HG02943 (cell line): ENCODE measurements at regions not wholly inside any gene's neighbourhood (a gene's known extent, or its start where the extent isn't known, plus 50 kb on each side); places are given as distances from the start of the nearest gene placed in this dataset.
"Not testable (repeated sequence)": the region's sequence is repeated elsewhere in the genome, so short reads cannot be mapped to it uniquely, and the experiment has no call there.

Source experiments
- ATAC-seq: cut with Tn5 transposase; IDR thresholded peaks from one replicate; pipeline ENCODE4 v1.9.1; 2021; ENCODE audit warnings: mild to moderate bottlenecking, low read depth, moderate library complexity; ENCODE audit not compliant: unreplicated experiment

DNA sequence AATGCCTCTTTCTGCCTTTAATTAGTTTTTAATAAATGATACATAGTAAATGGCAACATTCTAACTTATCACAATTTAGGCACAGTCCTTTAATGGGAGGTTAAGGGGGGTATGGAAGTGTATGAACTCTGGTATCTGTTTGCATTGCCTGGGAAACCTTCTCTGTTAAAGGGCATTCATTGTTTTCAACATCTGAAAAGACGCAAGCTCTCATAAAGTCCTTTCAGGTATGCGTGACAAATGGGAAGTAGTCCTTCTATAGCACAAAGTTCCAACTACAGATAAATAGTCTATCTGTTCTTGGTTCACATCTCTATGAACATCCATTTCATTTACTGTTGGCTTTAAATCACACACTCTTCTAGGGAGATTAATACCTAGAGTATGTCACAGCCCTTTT is 298.0 kb upstream of the PMFBP1 start:
- no peak for ATAC-seq

GRCh38 chr16:72468582-72468981 is 296.6 kb upstream of the PMFBP1 start:
- no peak for ATAC-seq

- no peak for ATAC-seq
These were observed 295.3 kb upstream of the PMFBP1 start for GRCh38 chr16:72467157-72467759.

DNA sequence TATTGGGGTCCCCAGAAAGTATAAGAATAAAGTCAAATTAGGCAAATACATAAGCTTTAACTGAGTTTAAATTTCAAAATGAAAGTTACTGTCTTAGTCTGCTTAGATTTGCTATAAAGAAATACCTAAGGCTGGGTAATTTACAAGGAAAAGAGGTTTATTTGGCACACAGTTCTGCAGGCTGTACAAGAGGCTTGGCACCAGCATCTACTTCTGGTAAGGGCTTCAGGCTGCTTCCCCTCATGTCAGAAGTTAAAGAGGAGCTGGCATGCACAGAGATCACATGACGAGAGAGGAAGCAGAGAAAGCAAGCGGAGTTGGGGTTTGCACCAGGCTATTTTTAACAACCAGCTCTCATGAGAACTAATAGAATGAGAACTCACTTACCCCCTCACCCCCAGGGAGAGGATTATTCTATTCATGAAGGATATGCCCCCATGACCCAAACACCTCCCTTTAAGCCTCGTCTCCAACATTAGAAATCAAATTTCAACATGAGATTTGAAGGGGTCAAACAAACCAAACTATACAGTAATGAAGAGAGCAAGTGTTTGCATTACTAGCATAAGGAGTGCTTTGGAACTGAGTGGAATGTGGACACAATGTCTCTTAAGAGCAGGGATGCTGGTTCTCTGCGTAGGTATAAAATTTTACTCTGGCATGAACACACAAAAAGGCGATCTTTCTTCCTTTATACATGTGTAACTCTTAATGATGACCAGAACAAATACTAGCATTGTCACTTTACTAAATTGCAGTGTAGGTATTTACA is 292.8 kb upstream of the PMFBP1 start:
- ATAC-seq: no peak

DNA sequence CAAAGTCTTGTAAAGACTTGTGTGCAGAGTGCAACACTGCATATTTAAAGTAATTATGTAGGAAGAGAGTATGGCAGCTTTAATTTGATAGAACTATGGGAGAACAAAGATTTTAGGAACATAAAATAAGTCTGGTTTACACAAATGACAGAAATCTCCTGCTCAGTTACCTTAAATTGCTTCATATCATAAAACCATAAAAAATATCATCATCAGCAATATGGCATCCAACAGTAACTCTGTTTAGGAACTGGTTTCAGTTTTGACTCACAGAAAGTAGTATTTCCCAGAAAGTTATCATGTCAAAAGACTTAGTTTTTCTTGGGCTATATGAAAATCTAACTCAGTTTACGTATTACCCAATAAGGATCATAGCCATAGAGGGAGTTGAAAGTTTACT is 292.1 kb upstream of the PMFBP1 start:
- ATAC-seq: no peak

- ATAC-seq: no peak
These were observed 286.1 kb upstream of the PMFBP1 start for GRCh38 chr16:72458035-72458434.

DNA sequence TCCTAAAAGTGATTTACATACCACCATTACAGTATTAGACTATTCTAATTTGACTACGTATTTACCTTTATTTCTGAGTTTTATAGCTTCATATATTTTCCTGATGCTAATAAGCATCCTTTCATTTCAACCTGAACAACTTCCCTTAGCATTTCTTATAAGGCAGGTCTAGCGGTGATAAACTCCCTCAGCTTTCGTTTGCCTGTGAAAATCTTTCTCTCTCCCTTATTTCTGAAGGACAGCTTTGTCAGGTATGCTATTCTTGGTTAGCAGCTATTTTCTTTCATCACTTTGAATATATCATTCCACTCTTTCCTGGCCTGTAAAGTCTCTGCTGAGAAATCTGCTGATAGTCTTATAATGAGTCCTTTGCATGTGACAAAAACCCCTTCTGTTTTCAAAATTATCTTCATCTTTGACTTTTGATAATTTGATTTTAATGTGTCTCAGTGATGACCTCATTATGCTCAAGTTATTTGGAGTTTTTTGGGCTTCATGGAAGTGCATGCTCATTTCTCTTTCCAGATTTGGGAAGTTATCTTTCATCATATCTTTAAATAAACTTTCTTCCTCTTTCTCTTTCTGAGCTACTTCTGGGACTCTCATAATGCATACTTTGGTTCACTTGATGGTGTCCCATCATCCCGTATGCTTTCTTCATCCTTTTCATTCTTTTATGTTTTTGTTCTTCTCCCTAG is 285.4 kb upstream of the PMFBP1 start:
- ATAC-seq: no peak

DNA sequence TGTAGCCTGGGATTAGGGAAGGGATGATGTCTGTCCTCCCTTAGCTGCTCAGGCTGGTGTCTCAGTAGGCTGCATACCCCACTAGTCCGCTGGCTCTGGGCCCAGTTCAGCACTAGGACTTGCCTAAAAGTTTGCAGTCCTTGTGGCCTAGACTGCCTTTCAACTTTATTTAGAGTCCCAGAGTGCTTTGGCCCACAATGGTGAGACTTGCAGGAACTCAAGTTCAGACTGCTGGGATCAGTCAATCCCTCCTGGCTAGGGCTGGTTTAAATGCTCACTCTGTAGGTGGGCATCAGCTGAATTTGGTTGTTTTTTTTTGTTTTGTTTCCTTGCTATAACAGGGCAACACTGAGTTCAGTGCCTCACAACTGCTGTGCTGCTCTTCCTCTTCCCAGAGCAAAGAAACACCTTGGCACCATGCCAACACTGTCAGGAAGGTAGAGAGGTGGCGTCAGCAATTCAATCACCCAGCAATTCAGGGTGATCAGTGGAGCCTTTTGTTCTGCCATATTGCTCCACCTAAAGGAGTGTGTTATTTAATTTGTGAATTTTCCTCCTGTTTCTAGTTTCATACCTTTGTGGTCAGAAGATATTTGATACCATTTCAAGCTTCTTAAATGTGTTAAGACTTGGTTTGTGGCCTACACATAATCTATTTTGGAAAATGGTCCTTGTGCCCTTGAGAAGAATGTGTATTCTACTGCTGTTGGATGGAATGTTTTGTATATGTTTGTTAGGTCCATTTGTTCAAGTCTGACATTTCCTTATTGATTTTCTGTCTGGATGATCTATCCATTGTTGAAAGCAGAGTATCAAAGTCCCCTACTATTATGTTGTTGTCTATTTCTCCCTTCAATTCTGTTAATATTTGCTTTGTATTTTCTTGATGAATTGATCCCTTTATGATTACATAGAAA is 284.0 kb upstream of the PMFBP1 start:
- ATAC-seq: no peak

GRCh38 chr16:72453856-72454255 is 281.9 kb upstream of the PMFBP1 start:
- ATAC-seq: not testable (repeated sequence)

- no peak for ATAC-seq
These were observed 272.7 kb upstream of the PMFBP1 start for GRCh38 chr16:72444696-72445095.

- ATAC-seq: no peak
These were observed 271.9 kb upstream of the PMFBP1 start for GRCh38 chr16:72443809-72444208.

- ATAC-seq: no peak
These were observed 270.6 kb upstream of the PMFBP1 start for GRCh38 chr16:72442385-72443158.

DNA sequence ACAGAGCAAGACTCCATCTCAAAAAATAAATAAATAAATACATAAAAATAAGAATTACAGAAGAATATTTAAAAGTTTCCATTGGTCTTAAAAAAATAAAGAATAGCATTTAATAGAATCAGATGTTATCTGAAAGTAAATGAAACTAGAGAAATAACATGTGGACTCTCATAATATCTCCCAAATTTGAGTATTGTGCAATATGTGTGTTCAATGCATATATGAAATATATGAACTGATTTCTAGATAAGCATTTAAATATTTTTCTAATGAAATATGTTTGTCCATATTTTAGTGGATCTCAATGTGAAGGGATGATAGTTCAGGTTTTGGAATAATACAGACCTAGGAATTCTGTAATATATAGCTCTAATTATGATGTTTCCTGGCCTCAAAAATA is 265.9 kb upstream of the PMFBP1 start:
- ATAC-seq: no peak

DNA sequence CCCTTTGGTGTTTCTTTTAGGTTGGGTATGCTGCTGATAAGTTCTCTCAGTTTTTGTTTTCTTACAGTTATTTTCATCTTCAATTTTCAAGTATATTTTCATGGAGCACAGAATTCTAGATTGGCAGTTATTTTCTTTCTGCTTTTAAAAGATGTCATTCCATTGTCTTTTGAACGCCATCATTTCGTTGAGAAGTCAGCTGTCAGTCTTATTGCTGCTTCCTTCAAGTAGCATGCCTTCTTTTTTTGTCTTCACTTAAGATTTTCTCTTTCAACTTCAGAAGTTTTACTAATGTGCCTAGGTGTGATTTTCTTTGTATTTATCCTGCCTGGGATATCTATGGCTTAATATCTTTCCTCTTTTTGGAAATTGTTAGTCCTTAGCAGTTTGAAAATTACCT is 262.2 kb upstream of the PMFBP1 start:
- ATAC-seq: no peak

- no peak for ATAC-seq
These were observed 258.2 kb upstream of the PMFBP1 start for GRCh38 chr16:72430121-72430520.

GRCh38 chr16:72429671-72430081 is 257.7 kb upstream of the PMFBP1 start:
- ATAC-seq: no peak

DNA sequence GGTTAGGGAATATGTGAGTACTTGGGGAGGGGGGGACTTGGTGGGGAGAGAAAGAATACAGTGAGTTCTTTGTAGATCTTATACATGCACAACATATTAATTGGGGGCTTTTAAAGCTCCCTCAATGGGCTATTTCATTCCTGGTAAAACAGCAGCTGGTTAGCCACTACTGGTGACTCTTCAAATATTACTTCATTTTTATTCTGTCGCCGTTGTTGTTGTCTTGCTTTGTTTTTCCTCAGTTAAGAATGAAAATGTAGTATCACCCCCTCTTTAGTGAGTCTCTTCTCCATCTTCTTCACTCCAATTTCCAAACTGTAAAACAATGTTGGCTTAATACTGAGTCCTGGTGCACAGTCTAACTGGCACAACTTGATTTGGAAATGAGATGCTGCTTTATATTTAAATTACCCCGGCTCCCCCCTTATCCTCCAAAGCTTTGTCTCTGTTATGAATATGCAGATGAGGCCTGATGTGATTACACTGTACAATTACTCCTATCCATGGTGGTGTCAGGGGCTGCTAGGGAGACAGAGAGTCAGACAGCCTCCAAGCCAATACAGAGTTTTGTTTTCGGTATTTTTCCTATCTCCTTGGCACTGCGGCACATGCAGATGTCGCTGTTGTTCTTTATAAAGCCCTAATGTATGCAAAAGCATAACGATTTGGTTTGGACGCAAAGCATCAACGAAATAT is 256.9 kb upstream of the PMFBP1 start:
- no peak for ATAC-seq

DNA sequence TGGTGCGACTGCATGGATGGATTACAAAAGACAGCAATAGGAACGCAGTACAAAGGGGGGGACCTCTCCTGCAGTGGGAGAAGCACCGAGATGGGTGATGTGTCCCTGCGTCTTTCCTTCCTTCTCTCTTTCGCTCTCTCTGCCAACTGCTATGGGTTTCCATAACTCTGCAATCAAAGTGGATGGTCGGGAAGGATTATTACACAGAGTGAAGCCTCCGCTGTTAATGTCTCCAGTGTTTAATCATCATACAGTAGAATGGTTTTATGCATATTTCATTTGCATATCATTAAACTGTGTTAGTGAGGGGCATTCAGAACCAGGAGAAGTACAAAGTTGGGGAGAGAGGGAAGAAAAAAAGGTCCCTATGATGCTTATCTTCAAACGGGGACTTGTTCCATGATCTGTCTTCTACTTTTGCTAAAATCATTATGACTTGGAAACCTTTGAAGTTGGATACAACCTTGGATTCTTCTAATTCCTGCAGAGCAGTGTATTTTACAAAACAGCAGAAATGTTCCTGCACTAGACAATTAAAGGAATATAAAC is 255.9 kb upstream of the PMFBP1 start:
- no peak for ATAC-seq
